ENCODE measurements at regions not wholly inside any gene's neighbourhood (a gene's known extent, or its start where the extent isn't known, plus 50 kb on each side); places are given as distances from the start of the nearest gene placed in this dataset.

DNA sequence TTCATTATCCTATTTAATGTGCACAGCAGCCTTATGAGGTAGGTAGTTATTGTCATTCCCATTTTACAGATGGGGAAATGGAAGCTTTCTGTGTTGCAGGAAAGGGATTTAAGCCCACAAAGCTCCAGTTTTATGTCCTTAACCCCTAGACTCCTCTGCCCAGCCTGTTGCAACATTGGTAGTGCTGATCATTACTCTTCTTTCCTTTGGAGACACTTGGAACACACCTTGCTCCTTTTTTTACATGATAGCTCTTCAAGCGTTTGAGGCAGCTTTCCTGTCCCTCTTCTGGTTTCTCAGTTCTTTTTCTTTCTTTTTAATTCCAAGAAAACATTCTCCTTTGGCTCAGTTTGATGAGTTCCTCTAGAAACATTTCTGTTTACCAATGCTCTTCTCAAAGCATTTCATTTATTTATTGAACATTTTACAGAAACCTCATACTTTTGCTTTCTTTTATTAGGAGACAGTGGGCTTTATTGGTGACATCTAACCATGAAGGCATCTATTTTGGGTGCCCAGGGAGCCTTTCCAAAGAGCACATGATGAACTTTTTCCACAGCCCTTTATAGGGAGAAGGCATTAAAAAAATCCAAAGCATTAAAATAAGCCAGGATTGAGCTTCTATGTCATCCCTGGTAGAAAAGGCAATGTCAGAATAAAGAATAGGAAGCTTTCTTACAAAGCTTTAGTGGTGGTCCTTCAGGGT is 218.0 kb downstream of the TMEM38B start:
- TF ChIP-seq POLR2A (IDR thresholded peaks at IDR 0.05): no peak
- TF ChIP-seq, protein P1, sequence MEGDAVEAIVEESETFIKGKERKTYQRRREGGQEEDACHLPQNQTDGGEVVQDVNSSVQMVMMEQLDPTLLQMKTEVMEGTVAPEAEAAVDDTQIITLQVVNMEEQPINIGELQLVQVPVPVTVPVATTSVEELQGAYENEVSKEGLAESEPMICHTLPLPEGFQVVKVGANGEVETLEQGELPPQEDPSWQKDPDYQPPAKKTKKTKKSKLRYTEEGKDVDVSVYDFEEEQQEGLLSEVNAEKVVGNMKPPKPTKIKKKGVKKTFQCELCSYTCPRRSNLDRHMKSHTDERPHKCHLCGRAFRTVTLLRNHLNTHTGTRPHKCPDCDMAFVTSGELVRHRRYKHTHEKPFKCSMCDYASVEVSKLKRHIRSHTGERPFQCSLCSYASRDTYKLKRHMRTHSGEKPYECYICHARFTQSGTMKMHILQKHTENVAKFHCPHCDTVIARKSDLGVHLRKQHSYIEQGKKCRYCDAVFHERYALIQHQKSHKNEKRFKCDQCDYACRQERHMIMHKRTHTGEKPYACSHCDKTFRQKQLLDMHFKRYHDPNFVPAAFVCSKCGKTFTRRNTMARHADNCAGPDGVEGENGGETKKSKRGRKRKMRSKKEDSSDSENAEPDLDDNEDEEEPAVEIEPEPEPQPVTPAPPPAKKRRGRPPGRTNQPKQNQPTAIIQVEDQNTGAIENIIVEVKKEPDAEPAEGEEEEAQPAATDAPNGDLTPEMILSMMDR (IDR thresholded peaks at IDR 0.05): no peak
